CD14-positive monocyte (primary cell): ENCODE measurements at regions not wholly inside any gene's neighbourhood (a gene's known extent, or its start where the extent isn't known, plus 50 kb on each side); places are given as distances from the start of the nearest gene placed in this dataset.

Source experiments
- DNase-seq, 3 donors: peaks; one replicate each; pipeline ENCODE4 v3.0.0-alpha.2; 2011 to 2022
- H2AFZ ChIP-seq: 2 replicates; pipeline ENCODE4 v1.6.0; 2012; ENCODE audit warnings: mild to moderate bottlenecking, low read depth, low read length, inconsistent platforms; ENCODE audit not compliant: insufficient read depth, poor library complexity, severe bottlenecking
- H3K27ac ChIP-seq, 2 donors: 1 replicate in 1 of 2; 2 replicates in 1 of 2; pipeline ENCODE4 v1.5.1; 2012 to 2013; ENCODE audit warnings: low read length in 2 of 2, control low read depth in 1 of 2, inconsistent platforms in 1 of 2, low read depth in 1 of 2, mild to moderate bottlenecking in 1 of 2
- H3K27me3 ChIP-seq, 2 donors: one replicate each; pipeline versions ENCODE4 v1.6.0 to v1.6.1; 2011 to 2013; ENCODE audit warnings: low read length in 2 of 2; ENCODE audit not compliant: control insufficient read depth in 2 of 2, insufficient read depth in 2 of 2
- H3K36me3 ChIP-seq, 2 donors: replicated peaks in 1 of 2; 1 replicate in 1 of 2; 2 replicates in 1 of 2; pipeline versions ENCODE4 v1.5.1 to v1.6.1; 2012 to 2013; ENCODE audit warnings: low read length in 2 of 2, control low read depth in 1 of 2, inconsistent platforms in 1 of 2, mild to moderate bottlenecking in 1 of 2; ENCODE audit not compliant: insufficient read depth in 2 of 2, control insufficient read depth in 1 of 2
- H3K4me1 ChIP-seq, 2 donors: 1 replicate in 1 of 2; 2 replicates in 1 of 2; pipeline versions ENCODE4 v1.5.1 to v1.6.1; 2012 to 2013; ENCODE audit warnings: low read length in 2 of 2, control low read depth in 1 of 2, inconsistent platforms in 1 of 2, mild to moderate bottlenecking in 1 of 2, moderate library complexity in 1 of 2; ENCODE audit not compliant: insufficient read depth in 2 of 2, control insufficient read depth in 1 of 2
- H3K4me2 ChIP-seq: replicated peaks from 2 replicates; pipeline ENCODE3; 2012; ENCODE audit warnings: low read length, moderate library complexity, mild to moderate bottlenecking; ENCODE audit not compliant: poor library complexity, severe bottlenecking; ENCODE audit errors: extremely low read depth
- H3K4me3 ChIP-seq, 3 experiments: fragments of 200-600 bp in 1 of 3; sonication (generic) in 1 of 3; replicated peaks in 1 of 3; 1 replicate in 2 of 3; 2 replicates in 1 of 3; pipeline ENCODE4 v1.5.1; 2011 to 2013; ENCODE audit warnings: low read length in 3 of 3, mild to moderate bottlenecking in 3 of 3, control low read depth in 2 of 3, low read depth in 2 of 3, inconsistent platforms in 1 of 3, moderate library complexity in 1 of 3
- H3K79me2 ChIP-seq: 2 replicates; pipeline ENCODE4 v1.6.0; 2012; ENCODE audit warnings: mild to moderate bottlenecking, control low read depth, inconsistent platforms, low read length, moderate library complexity; ENCODE audit not compliant: insufficient read depth
- H3K9ac ChIP-seq: 2 replicates; pipeline ENCODE4 v1.6.0; 2017; ENCODE audit warnings: low read length, mild to moderate bottlenecking; ENCODE audit not compliant: insufficient read depth, poor library complexity, severe bottlenecking
- H3K9me3 ChIP-seq, 2 donors: replicated peaks in 1 of 2; 1 replicate in 1 of 2; 2 replicates in 1 of 2; pipeline versions ENCODE4 v1.5.1 to v1.6.1; 2012 to 2013; ENCODE audit warnings: low read length in 2 of 2, control low read depth in 1 of 2; ENCODE audit not compliant: control insufficient read depth in 1 of 2, insufficient read depth in 1 of 2
- H4K20me1 ChIP-seq: 2 replicates; pipeline ENCODE4 v1.6.0; 2012; ENCODE audit warnings: mild to moderate bottlenecking, low read length, control low read depth, moderate library complexity; ENCODE audit not compliant: insufficient read depth
- H3K27ac Mint-ChIP-seq, 7 donors: one replicate each; pipeline ENCODE4 v1.8.0; 2020; ENCODE audit warnings: mild to moderate bottlenecking in 7 of 7, mixed read lengths in 7 of 7, moderate library complexity in 6 of 7, inconsistent platforms in 2 of 7
- H3K27me3 Mint-ChIP-seq, 3 donors: one replicate each; pipeline ENCODE4 v1.8.0; 2021 to 2022; ENCODE audit warnings: low read depth in 3 of 3, mild to moderate bottlenecking in 3 of 3, mixed read lengths in 3 of 3, moderate library complexity in 3 of 3, inconsistent platforms in 1 of 3
- H3K36me3 Mint-ChIP-seq, 2 donors: one replicate each; pipeline ENCODE4 v1.8.0; 2020; ENCODE audit warnings: mixed read lengths in 2 of 2, inconsistent platforms in 1 of 2, mild to moderate bottlenecking in 1 of 2
- H3K4me1 Mint-ChIP-seq: one replicate; pipeline ENCODE4 v1.8.0; 2020; ENCODE audit warnings: mild to moderate bottlenecking, mixed read lengths
- H3K4me3 Mint-ChIP-seq, 2 donors: one replicate each; pipeline ENCODE4 v1.8.0; 2020; ENCODE audit warnings: mild to moderate bottlenecking in 2 of 2, mixed read lengths in 2 of 2, moderate library complexity in 1 of 2
- H3K9me3 Mint-ChIP-seq, 7 donors: one replicate each; pipeline ENCODE4 v1.8.0; 2020 to 2022; ENCODE audit warnings: mixed read lengths in 7 of 7, mild to moderate bottlenecking in 6 of 7, moderate library complexity in 6 of 7, inconsistent platforms in 2 of 7
- WGBS: methylation state at CpG from one replicate; pipeline ENCODE4 v1.1.5; 2013; ENCODE audit warnings: missing lambda C conversion rate; ENCODE audit not compliant: insufficient coverage; 5-methylcytosine and 5-hydroxymethylcytosine counted together
- intact Hi-C, 2 donors: fragments of 100-400 bp; cut with micrococcal nuclease; formaldehyde crosslinking; loops; one replicate each; pipeline versions ENCODE4 v1.15.0 to v1.15.1; 2023
- TF ChIP-seq, protein P1 (sequence below): fragments of 200-600 bp; IDR thresholded peaks from one replicate; pipeline ENCODE4 v1.8.0; 2022; ENCODE audit warnings: antibody characterized with exemption, mild to moderate bottlenecking

DNA sequence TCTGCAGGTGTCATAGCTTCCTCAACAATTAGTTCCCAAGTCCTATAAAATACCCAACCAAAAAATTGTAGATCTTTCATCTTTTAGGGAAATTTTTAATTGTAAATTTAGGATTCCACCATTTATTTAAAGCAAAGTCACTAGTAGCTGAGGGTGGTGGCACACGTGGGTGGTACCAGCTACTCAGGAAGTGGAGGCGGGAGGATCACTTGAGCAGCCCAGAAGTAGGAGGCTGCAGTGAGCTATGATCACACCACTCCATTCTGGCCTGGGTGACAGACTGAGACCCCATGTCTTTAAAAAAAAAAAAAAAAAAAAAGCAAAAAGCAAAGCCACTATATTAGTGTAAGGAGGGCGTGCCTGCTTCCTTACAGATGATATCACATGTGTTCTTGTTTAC is 60.3 kb upstream of the GREB1L start:
- DNase-seq = no peak
- no peak overlapping the region for H3K27ac Mint-ChIP-seq

DNA sequence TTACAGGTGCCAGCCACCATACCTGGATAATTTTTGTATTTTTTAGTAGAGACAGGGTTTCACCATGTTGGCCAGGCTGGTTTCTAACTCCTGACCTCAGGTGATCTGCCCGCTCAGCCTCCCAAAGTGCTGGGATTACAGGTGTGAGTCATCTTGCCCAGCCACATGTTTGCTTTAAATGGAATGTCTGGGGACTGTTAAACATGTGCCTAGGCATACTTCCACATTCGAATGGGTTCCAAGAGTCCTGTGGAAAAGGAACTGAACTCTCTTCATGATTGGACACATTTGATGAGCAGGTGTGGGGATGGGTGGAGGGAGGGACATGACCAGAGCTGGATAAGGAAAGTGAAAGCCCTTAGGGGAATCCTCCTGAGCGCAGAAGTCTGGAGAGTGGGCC is 58.4 kb upstream of the GREB1L start:
- Histone ChIP-seq H3K36me3 (no peaks in the 10 kb centered on the region), H3K4me2 (no peak overlapping the region), H3K27ac (no peak overlapping the region), H4K20me1 (no peaks in the 10 kb centered on the region), H3K27me3 (no peaks in the 10 kb centered on the region), H3K9ac (no peak overlapping the region), H3K79me2 (no peaks in the 10 kb centered on the region), H3K4me1 (no peaks in the 10 kb centered on the region), H2AFZ (no peak overlapping the region), H3K4me3 (no peak overlapping the region), H3K9me3 (no peaks in the 10 kb centered on the region)
- intact Hi-C loops = loop anchor here in 1 of 2 donors (10.0 kb wide), 2 partner anchors 129 to 209 kb away; no protein-coding TSS in a partner anchor
- DNase-seq = no peak
- H3K4me1 Mint-ChIP-seq = peaks cover 6% of the 10 kb centered on the region
- no peaks in the 10 kb centered on the region for H3K9me3 Mint-ChIP-seq
- TF ChIP-seq, protein P1, sequence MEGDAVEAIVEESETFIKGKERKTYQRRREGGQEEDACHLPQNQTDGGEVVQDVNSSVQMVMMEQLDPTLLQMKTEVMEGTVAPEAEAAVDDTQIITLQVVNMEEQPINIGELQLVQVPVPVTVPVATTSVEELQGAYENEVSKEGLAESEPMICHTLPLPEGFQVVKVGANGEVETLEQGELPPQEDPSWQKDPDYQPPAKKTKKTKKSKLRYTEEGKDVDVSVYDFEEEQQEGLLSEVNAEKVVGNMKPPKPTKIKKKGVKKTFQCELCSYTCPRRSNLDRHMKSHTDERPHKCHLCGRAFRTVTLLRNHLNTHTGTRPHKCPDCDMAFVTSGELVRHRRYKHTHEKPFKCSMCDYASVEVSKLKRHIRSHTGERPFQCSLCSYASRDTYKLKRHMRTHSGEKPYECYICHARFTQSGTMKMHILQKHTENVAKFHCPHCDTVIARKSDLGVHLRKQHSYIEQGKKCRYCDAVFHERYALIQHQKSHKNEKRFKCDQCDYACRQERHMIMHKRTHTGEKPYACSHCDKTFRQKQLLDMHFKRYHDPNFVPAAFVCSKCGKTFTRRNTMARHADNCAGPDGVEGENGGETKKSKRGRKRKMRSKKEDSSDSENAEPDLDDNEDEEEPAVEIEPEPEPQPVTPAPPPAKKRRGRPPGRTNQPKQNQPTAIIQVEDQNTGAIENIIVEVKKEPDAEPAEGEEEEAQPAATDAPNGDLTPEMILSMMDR = no peak
- 85% methylated on average over 2 of the region's 3 CpGs for WGBS
- no peak overlapping the region for H3K4me3 Mint-ChIP-seq
- H3K36me3 Mint-ChIP-seq = no peaks in the 10 kb centered on the region
- H3K27ac Mint-ChIP-seq = no peak overlapping the region
- peaks cover 1 to 3% (median 2%) of the 10 kb centered on the region in 3 donors for H3K27me3 Mint-ChIP-seq

More for the DNA sequence above, 60.3 kb upstream of the GREB1L start:
- no peak overlapping the region for H3K4me2 ChIP-seq
- H3K27ac ChIP-seq = no peak overlapping the region
- H3K4me3 Mint-ChIP-seq = no peak overlapping the region
- H3K9me3 ChIP-seq = no peaks in the 10 kb centered on the region
- peaks cover 19% of the 10 kb centered on the region for H3K4me1 Mint-ChIP-seq
- H3K36me3 Mint-ChIP-seq = no peaks in the 10 kb centered on the region
- no peaks in the 10 kb centered on the region for H3K27me3 ChIP-seq
- no peaks in the 10 kb centered on the region for H4K20me1 ChIP-seq
- WGBS = no CpG with 5 or more reads among the region's 3 CpGs
- H3K4me1 ChIP-seq = peaks cover 9 to 12% of the 10 kb centered on the region in 2 donors
- intact Hi-C loops = loop anchor here in 1 of 2 donors (10.0 kb wide), 2 partner anchors 127 to 207 kb away; no protein-coding TSS in a partner anchor
- H3K9me3 Mint-ChIP-seq = no peaks in the 10 kb centered on the region
- no peaks in the 10 kb centered on the region for H3K36me3 ChIP-seq
- peaks cover 1 to 3% (median 2%) of the 10 kb centered on the region in 3 donors for H3K27me3 Mint-ChIP-seq
- H3K4me3 ChIP-seq = no peak overlapping the region
- no peak overlapping the region for H3K9ac ChIP-seq
- no peak overlapping the region for H2AFZ ChIP-seq
- H3K79me2 ChIP-seq = no peaks in the 10 kb centered on the region
- TF ChIP-seq, protein P1 = no peak
